Ascending aorta (tissue), 2 donors: ENCODE measurements at regions not wholly inside any gene's neighbourhood (a gene's known extent, or its start where the extent isn't known, plus 50 kb on each side); places are given as distances from the start of the nearest gene placed in this dataset.

ENCODE experiments used
- DNase-seq, 2 donors: peaks; one replicate each; pipeline ENCODE4 v3.0.0-alpha.2; 2019; ENCODE audit warnings: low spot score in 2 of 2
- H3K27ac ChIP-seq, 2 donors: fragments of 200-600 bp; sonication (generic); one replicate each; pipeline ENCODE4 v1.5.1; 2016 to 2017; ENCODE audit warnings: mild to moderate bottlenecking in 1 of 2
- H3K27me3 ChIP-seq: fragments of 200-600 bp; sonication (generic); one replicate; pipeline ENCODE4 v1.5.1; 2017
- H3K36me3 ChIP-seq, 2 donors: fragments of 200-600 bp; sonication (generic); one replicate each; pipeline ENCODE4 v1.5.1; 2016
- H3K4me1 ChIP-seq, 2 donors: fragments of 200-600 bp; sonication (generic); one replicate each; pipeline ENCODE4 v1.5.1; 2016 to 2017; ENCODE audit warnings: mild to moderate bottlenecking in 1 of 2
- H3K4me3 ChIP-seq, 2 donors: fragments of 200-600 bp; sonication (generic); one replicate each; pipeline ENCODE4 v1.5.1; 2016 to 2017; ENCODE audit warnings: mild to moderate bottlenecking in 1 of 2
- H3K9me3 ChIP-seq, 2 donors: fragments of 200-600 bp; sonication (generic); one replicate each; pipeline ENCODE4 v1.5.1; 2016
- intact Hi-C: fragments of 100-400 bp; cut with DNase I; formaldehyde crosslinking; loops from one replicate; pipeline ENCODE4 v1.15.1; 2023
- TF ChIP-seq, protein P1 (sequence below), 3 experiments: fragments of 200-600 bp in 2 of 3; fragments of 450-650 bp in 1 of 3; sonication (generic) in 2 of 3; IDR thresholded peaks; one replicate each; pipeline ENCODE4 v1.5.1; 2016 to 2019; ENCODE audit warnings: antibody characterized with exemption in 3 of 3, mild to moderate bottlenecking in 1 of 3, moderate library complexity in 1 of 3

DNA sequence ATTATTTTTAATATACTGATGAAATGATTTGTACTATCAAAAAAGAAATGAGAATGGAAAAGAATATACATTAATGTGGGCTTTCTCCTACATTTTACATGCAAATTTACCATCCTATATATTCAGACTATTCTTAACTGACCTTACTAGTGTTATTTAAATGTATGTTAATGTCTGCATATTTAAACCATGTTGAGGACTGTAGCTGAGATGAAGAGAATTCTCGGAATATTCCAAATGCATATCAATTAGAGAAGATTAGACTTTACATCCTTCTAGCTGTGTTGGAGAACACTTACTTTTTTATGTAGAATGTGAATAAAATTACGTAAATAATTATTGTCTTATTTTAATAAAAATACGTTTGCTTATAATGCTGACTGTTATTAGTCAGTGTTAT, 990.1 kb upstream of the LRFN5 start:
- H3K4me1 ChIP-seq, result no peaks in the 10 kb centered on the region
- TF ChIP-seq, protein P1, sequence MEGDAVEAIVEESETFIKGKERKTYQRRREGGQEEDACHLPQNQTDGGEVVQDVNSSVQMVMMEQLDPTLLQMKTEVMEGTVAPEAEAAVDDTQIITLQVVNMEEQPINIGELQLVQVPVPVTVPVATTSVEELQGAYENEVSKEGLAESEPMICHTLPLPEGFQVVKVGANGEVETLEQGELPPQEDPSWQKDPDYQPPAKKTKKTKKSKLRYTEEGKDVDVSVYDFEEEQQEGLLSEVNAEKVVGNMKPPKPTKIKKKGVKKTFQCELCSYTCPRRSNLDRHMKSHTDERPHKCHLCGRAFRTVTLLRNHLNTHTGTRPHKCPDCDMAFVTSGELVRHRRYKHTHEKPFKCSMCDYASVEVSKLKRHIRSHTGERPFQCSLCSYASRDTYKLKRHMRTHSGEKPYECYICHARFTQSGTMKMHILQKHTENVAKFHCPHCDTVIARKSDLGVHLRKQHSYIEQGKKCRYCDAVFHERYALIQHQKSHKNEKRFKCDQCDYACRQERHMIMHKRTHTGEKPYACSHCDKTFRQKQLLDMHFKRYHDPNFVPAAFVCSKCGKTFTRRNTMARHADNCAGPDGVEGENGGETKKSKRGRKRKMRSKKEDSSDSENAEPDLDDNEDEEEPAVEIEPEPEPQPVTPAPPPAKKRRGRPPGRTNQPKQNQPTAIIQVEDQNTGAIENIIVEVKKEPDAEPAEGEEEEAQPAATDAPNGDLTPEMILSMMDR (IDR thresholded peaks at IDR 0.05), result no peak
- no peak overlapping the region for H3K4me3 ChIP-seq
- H3K27ac ChIP-seq, result no peak overlapping the region
- H3K27me3 ChIP-seq, result no peaks in the 10 kb centered on the region
- no peak for DNase-seq
- no peaks in the 10 kb centered on the region for H3K9me3 ChIP-seq
- no peaks in the 10 kb centered on the region for H3K36me3 ChIP-seq
- intact Hi-C loops, result no loop called here

DNA sequence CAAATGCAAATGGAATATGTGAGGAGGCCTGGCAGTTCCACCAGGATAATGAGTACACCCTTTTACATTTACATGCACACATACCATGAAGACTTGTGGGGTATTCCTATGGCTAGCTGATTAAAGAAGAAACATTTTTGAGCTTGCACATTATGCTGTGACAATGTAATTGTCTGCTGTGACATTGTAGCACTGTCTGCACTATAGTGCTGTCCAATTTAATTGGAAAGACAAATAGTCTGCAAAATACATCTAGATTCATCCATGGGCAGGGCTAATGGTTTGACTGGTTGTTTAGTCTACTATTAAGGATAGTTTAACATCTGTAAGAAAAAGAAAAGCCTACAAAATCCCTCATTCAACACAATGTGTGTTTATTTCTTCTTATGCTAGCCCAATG, 1005.6 kb upstream of the LRFN5 start:
- intact Hi-C loops, result no loop called here
- Histone ChIP-seq H3K9me3 (no peaks in the 10 kb centered on the region), H3K4me1 (no peaks in the 10 kb centered on the region), H3K27me3 (no peaks in the 10 kb centered on the region), H3K4me3 (no peak overlapping the region), H3K27ac (no peak overlapping the region), H3K36me3 (no peaks in the 10 kb centered on the region)
- no peak for DNase-seq
- TF ChIP-seq, protein P1 (IDR thresholded peaks at IDR 0.05), result no peak

DNA sequence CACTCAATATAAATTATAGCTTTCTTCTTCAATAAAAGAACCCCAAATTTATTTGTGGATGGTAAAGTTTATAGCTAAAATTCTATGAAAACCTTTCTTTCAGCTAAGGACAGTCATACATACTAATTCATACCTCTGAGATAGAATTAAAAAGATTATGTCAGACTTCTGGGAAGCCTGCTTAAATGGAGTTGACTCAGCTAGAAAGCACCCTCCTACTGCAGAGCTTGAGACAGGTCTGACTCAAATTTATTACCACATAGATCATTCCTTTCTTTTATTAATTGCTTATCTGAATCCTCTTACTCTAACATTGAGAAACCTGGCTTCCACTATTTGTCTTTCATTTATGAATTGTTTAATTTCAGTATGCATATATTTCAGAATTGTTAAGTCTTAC, 1007.0 kb upstream of the LRFN5 start:
- no peaks in the 10 kb centered on the region for H3K27me3 ChIP-seq

DNA sequence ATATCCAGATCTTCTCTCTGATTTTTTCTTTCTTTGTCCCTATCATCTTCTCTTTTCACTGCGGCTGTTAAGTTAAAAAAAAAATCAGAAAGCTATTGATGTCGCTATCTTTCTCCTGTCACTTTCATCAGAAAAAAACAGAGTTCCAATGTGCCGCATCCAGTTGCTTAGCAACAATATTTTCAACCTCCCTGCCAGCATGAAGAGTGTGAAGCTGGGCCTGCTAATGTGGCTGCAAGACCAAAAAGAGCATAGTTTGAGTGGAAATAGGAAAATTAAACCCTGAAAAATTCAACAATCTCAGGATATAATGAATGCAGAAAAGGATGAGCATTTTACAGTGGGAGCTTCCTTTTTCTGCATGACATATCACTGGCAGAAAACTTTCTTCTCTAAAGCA, 1025.4 kb upstream of the LRFN5 start:
- DNase-seq, result no peak
- no peak overlapping the region for H3K27ac ChIP-seq
- no peaks in the 10 kb centered on the region for H3K36me3 ChIP-seq
- H3K4me1 ChIP-seq, result no peaks in the 10 kb centered on the region
- no peak overlapping the region for H3K4me3 ChIP-seq
- no peaks in the 10 kb centered on the region for H3K27me3 ChIP-seq
- TF ChIP-seq, protein P1 (IDR thresholded peaks at IDR 0.05), result no peak
- no peaks in the 10 kb centered on the region for H3K9me3 ChIP-seq
- intact Hi-C loops, result no loop called here

More for the DNA sequence above, 1007.0 kb upstream of the LRFN5 start:
- DNase-seq, result no peak
- no peaks in the 10 kb centered on the region for H3K4me1 ChIP-seq
- H3K4me3 ChIP-seq, result no peak overlapping the region
- no peaks in the 10 kb centered on the region for H3K9me3 ChIP-seq
- no peak overlapping the region for H3K27ac ChIP-seq
- intact Hi-C loops, result no loop called here
- TF ChIP-seq, protein P1 (IDR thresholded peaks at IDR 0.05), result no peak
- no peaks in the 10 kb centered on the region for H3K36me3 ChIP-seq

DNA sequence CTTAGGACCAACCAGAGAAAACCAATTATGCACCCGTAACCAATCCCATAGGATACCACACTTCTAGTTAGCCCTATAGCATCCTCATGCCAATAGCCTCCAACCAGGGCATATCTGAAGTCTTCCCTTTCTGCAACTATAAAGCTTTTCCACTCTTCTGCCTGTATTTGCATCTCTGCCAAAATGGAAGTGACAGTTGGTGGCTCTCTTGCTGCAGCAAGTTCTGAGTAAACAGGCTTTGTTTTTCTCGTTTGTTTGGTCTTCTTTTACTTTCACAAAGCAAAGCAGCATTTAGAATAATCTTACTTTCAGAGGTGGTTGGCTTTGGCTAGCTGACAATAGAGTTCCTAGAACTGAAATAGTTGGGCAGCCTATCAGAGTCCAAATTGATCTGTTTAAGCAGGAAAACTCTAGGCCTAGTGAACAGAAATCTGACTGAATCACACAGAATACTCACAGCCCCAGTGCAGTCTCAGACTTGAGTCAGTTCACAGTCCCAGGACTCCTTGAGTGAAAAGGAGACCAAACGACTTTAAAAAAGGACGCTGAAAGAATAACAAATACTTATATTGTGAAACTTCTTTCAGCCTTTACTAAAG, 1029.7 kb upstream of the LRFN5 start:
- intact Hi-C loops, result no loop called here
- H3K4me1 ChIP-seq, result no peaks in the 10 kb centered on the region
- no peak overlapping the region for H3K4me3 ChIP-seq
- no peaks in the 10 kb centered on the region for H3K9me3 ChIP-seq
- H3K36me3 ChIP-seq, result no peaks in the 10 kb centered on the region
- TF ChIP-seq, protein P1 (IDR thresholded peaks at IDR 0.05), result no peak
- H3K27ac ChIP-seq, result no peak overlapping the region
- no peak for DNase-seq
- H3K27me3 ChIP-seq, result no peaks in the 10 kb centered on the region

DNA sequence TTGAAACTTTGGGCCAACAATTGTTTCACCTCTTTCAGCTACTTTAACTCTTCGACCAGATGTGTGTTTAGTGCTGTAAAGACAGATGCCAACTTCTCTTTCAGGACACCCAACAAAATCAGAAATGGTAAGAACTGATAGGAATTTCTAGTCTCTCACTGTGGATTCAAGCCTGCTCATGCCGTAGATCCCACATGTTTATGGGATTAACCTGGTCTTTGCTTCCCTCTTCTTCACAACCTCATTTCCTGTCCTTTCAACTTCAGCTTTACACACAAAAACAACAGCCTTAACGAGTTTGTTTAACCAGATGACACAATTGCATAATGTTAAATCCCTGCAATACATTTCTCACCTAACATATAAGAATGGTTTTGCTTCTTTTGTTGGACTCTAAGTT, 1031.9 kb upstream of the LRFN5 start:
- Histone ChIP-seq H3K4me1 (no peaks in the 10 kb centered on the region), H3K27ac (no peak overlapping the region), H3K9me3 (no peaks in the 10 kb centered on the region), H3K4me3 (no peak overlapping the region), H3K27me3 (no peaks in the 10 kb centered on the region), H3K36me3 (no peaks in the 10 kb centered on the region)
- TF ChIP-seq, protein P1 (IDR thresholded peaks at IDR 0.05), result no peak
- DNase-seq, result no peak
- intact Hi-C loops, result no loop called here
